ENCODE measurements at regions not wholly inside any gene's neighbourhood (a gene's known extent, or its start where the extent isn't known, plus 50 kb on each side); places are given as distances from the start of the nearest gene placed in this dataset.
"Not testable (repeated sequence)": the region's sequence is repeated elsewhere in the genome, so short reads cannot be mapped to it uniquely, and the experiment has no call there.

DNA sequence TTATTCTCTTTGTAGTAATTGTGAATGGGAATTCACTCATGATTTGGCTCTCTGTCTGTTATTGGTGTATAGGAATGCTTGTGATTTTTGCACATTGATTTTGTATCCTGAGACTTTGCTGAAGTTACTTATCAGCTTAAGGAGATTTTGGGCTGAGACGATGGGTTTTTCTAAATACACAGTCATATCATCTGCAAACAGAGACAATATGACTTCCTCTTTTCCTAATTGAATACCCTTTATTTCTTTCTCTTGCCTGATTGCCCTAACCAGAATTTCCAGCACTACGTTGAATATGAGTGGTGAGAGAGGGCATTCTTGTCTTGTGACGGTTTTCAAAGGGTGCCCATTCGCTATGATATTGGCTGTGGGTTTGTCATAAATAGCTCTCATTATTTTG is 209.8 kb upstream of the NEBL start:
- TF ChIP-seq EZH2 (IDR thresholded peaks at IDR 0.05); POLR2AphosphoS5 (IDR thresholded peaks at IDR 0.05; ENCODE audit: borderline replicate concordance, low read depth, low read length); FOXP2 (optimal IDR thresholded peaks at IDR 0.05; ENCODE audit: control extremely low read depth, extremely low read length, insufficient read depth): not testable (repeated sequence)

Data from SK-N-MC (cell line).